ENCODE measurements at regions not wholly inside any gene's neighbourhood (a gene's known extent, or its start where the extent isn't known, plus 50 kb on each side); places are given as distances from the start of the nearest gene placed in this dataset.

GRCh38 chr6:43856005-43856765, 86.2 kb downstream of the VEGFA start (continued):
- no peak for TF ChIP-seq SP140L (CRISPR knock-in tag; IDR thresholded peaks at IDR 0.05; ENCODE audit: borderline replicate concordance)
- TF ChIP-seq ZBTB39 (CRISPR knock-in tag; IDR thresholded peaks at IDR 0.05), result 0 out of 2 replicates have a peak, but pooled peaks have one; percentile 63
- peak; percentile 39; the same call in 1 of the 2 replicates for TF ChIP-seq PAXIP1 (CRISPR knock-in tag; conservative IDR thresholded peaks at IDR 0.05)
- TF ChIP-seq PLSCR1 (CRISPR knock-in tag; IDR thresholded peaks at IDR 0.05; ENCODE audit: borderline replicate concordance), result no peak; the same call in 1 of the 2 replicates
- TF ChIP-seq ZZZ3 (CRISPR knock-in tag; IDR thresholded peaks at IDR 0.05; ENCODE audit: borderline replicate concordance), result peak; percentile 80; the same call in 1 of the 2 replicates
- TF ChIP-seq SIX1 (CRISPR knock-in tag; IDR thresholded peaks at IDR 0.05; ENCODE audit: borderline replicate concordance), result 0 out of 2 replicates have a peak, but pooled peaks have one; percentile 25
- TF ChIP-seq ZNF652 (CRISPR knock-in tag; IDR thresholded peaks at IDR 0.05; ENCODE audit: borderline replicate concordance, low read depth), result peak; percentile 14; the same call in 1 of the 2 replicates
- TF ChIP-seq SMARCC2 (IDR thresholded peaks at IDR 0.05), result no peak
- TF ChIP-seq ZNF761 (CRISPR knock-in tag; conservative IDR thresholded peaks at IDR 0.05), result peak; percentile 87; the same call in 1 of the 2 replicates
- TF ChIP-seq JARID2 (CRISPR knock-in tag; IDR thresholded peaks at IDR 0.05; ENCODE audit: insufficient replicate concordance), result peak; percentile 28
- peak; percentile 90 for TF ChIP-seq GATAD2A (CRISPR knock-in tag; IDR thresholded peaks at IDR 0.05)
- TF ChIP-seq HDAC2 (CRISPR knock-in tag; IDR thresholded peaks at IDR 0.05), result peak; percentile 78
- TF ChIP-seq ZNF335 (CRISPR knock-in tag; IDR thresholded peaks at IDR 0.05), result 0 out of 2 replicates have a peak, but pooled peaks have one; percentile 50
- TF ChIP-seq ZSCAN22 (CRISPR knock-in tag; IDR thresholded peaks at IDR 0.05), result peak; percentile 47
- peak; percentile 74; the same call in 1 of the 2 replicates for TF ChIP-seq TARDBP (CRISPR knock-in tag; IDR thresholded peaks at IDR 0.05)
- TF ChIP-seq ZNF850 (CRISPR knock-in tag; conservative IDR thresholded peaks at IDR 0.05), result no peak
